Large intestine (tissue), 3 donors: ENCODE measurements at regions not wholly inside any gene's neighbourhood (a gene's known extent, or its start where the extent isn't known, plus 50 kb on each side); places are given as distances from the start of the nearest gene placed in this dataset.
"Not testable (repeated sequence)": the region's sequence is repeated elsewhere in the genome, so short reads cannot be mapped to it uniquely, and the experiment has no call there.

Experiments used
- DNase-seq, 2 donors: peaks; one replicate each; pipeline versions ENCODE4 v3.0.0 to v3.0.0-alpha.2; 2013
- H3K27ac ChIP-seq: one replicate; pipeline ENCODE4 v1.5.1; 2013; ENCODE audit warnings: low read length
- H3K27me3 ChIP-seq: 2 replicates; pipeline ENCODE4 v1.6.1; 2013; ENCODE audit warnings: low read length; ENCODE audit not compliant: control insufficient read depth, insufficient read depth
- H3K36me3 ChIP-seq: 2 replicates; pipeline ENCODE4 v1.6.1; 2013; ENCODE audit warnings: low read length; ENCODE audit not compliant: control insufficient read depth, insufficient read depth
- H3K4me1 ChIP-seq: one replicate; pipeline ENCODE4 v1.6.1; 2013; ENCODE audit warnings: low read length; ENCODE audit not compliant: control insufficient read depth, insufficient read depth
- H3K4me3 ChIP-seq: one replicate; pipeline ENCODE4 v1.5.1; 2013; ENCODE audit warnings: low read length
- H3K9me3 ChIP-seq: one replicate; pipeline ENCODE4 v1.6.1; 2013; ENCODE audit warnings: mild to moderate bottlenecking, low read depth, low read length, moderate library complexity; ENCODE audit not compliant: control insufficient read depth
- WGBS: methylation state at CpG from one replicate; pipeline ENCODE4 v1.1.5; 2013; ENCODE audit warnings: low lambda C conversion rate; ENCODE audit not compliant: insufficient coverage; 5-methylcytosine and 5-hydroxymethylcytosine counted together

- Histone ChIP-seq H3K4me1 (no peaks in the 10 kb centered on the region), H3K27me3 (no peaks in the 10 kb centered on the region), H3K4me3 (no peak overlapping the region), H3K9me3 (no peaks in the 10 kb centered on the region), H3K27ac (no peak overlapping the region), H3K36me3 (no peaks in the 10 kb centered on the region)
- WGBS: no CpG with 5 or more reads among the region's 1 CpG
- no peak for DNase-seq
Measured at GRCh38 chr14:38947343-38947742, 155.7 kb downstream of the SEC23A start.

DNA sequence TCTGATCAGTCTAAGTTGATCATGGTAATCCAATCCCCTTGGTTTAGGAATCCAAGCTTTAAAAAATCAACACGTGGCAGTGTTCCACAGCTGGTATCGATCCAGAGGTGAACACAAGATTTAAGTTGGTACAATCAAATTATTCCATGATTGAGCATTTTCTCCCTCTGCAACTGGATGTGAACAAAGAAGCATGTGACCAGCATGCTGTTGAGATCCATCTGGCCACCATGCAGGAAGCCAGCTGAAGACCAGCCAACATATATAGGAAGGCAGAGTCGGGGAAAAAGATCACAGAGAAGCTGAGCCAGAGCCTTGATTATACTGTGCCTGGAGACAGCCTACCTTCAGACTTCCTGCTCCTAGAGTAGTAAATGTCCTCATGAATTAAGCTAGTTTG lies 158.3 kb downstream of the SEC23A start:
- Histone ChIP-seq H3K36me3 (no peaks in the 10 kb centered on the region), H3K4me3 (no peak overlapping the region), H3K27ac (no peak overlapping the region), H3K9me3 (no peaks in the 10 kb centered on the region), H3K27me3 (no peaks in the 10 kb centered on the region), H3K4me1 (no peaks in the 10 kb centered on the region)
- DNase-seq: no peak
- no CpG with 5 or more reads among the region's 3 CpGs for WGBS

DNA sequence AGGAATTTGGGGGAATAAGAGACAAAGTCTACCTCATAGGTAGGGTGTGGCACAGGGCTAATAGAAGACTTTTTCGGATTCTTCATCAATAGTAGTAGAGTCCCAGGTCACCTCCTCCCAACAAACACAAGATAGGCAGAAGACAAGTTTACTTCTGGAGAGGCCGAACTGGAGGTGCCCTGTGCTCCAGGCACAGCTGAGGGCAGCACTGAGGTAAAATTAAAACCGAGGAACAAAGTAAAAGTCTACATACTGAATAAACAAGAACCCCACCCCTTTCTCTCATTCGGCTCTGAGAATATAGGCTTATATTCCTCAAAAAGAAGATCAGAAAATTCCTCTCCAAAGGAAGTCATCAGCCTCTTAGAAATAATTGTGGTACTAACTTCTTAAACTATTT lies 161.5 kb downstream of the SEC23A start:
- 100% methylated on average over 1 of the region's 4 CpGs for WGBS
- Histone ChIP-seq H3K9me3 (no peaks in the 10 kb centered on the region), H3K4me3 (no peak overlapping the region), H3K36me3 (no peaks in the 10 kb centered on the region), H3K27me3 (no peaks in the 10 kb centered on the region), H3K4me1 (no peaks in the 10 kb centered on the region), H3K27ac (no peak overlapping the region)
- no peak for DNase-seq

DNA sequence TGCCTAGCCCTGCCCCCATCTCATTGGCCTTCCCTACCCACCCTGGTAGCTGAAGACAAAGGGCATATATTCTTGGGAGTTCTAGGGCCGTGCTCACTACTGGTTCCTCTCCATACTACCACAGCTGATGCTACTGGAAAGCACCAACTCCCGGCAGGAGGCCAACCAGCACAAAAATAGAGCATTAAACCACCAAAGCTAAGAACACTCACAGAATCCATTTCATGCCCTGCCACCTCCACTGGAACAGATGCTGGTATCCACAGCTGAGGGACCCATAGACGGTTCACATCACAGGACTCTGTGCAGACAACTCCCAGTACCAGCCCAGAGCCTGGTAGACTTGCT lies 170.4 kb downstream of the SEC23A start:
- not testable (repeated sequence) for H3K27ac ChIP-seq, DNase-seq, H3K4me1 ChIP-seq, H3K36me3 ChIP-seq, H3K4me3 ChIP-seq, H3K9me3 ChIP-seq, H3K27me3 ChIP-seq
- WGBS: no CpG with 5 or more reads among the region's 3 CpGs

- H3K9me3 ChIP-seq: no peaks in the 10 kb centered on the region
- H3K4me1 ChIP-seq: no peaks in the 10 kb centered on the region
- no peak overlapping the region for H3K4me3 ChIP-seq
- H3K27ac ChIP-seq: no peak overlapping the region
- DNase-seq: peak in 1 of 2 donors; percentile 8
- no peaks in the 10 kb centered on the region for H3K27me3 ChIP-seq
- H3K36me3 ChIP-seq: no peaks in the 10 kb centered on the region
- no CpG with 5 or more reads among the region's 11 CpGs for WGBS
Measured at GRCh38 chr14:38931969-38932652, 170.9 kb downstream of the SEC23A start.

DNA sequence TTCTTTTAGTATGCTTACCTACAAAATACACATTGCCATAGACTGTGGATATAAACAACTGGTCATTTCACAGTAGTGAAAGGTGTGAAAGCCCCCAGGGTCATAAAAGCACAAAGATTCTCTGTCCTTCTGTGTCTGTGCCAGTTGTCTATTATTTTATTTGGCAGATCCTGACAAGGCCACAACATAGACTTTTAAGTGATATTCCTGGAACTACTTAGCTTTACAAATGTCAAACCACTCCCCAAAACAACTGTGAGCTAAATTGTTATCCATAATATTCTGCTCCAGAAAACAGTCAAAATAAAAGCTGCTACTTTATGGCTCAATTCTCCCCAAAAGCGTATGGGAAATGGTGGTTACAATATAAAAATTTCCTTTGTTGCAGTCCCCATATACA lies 172.1 kb downstream of the SEC23A start:
- no peak overlapping the region for H3K27ac ChIP-seq
- no peaks in the 10 kb centered on the region for H3K9me3 ChIP-seq
- no peak overlapping the region for H3K4me3 ChIP-seq
- H3K4me1 ChIP-seq: no peaks in the 10 kb centered on the region
- DNase-seq: no peak
- H3K36me3 ChIP-seq: no peaks in the 10 kb centered on the region
- H3K27me3 ChIP-seq: no peaks in the 10 kb centered on the region
- WGBS: no CpG with 5 or more reads among the region's 1 CpG

GRCh38 chr14:38930022-38930421 lies 173.0 kb downstream of the SEC23A start:
- 100% methylated on average over 1 of the region's 3 CpGs for WGBS
- DNase-seq: no peak
- no peak overlapping the region for H3K4me3 ChIP-seq
- H3K36me3 ChIP-seq: no peaks in the 10 kb centered on the region
- no peaks in the 10 kb centered on the region for H3K4me1 ChIP-seq
- H3K27me3 ChIP-seq: no peaks in the 10 kb centered on the region
- H3K27ac ChIP-seq: no peak overlapping the region
- no peaks in the 10 kb centered on the region for H3K9me3 ChIP-seq

GRCh38 chr14:38929416-38929815 lies 173.6 kb downstream of the SEC23A start:
- H3K36me3 ChIP-seq: no peaks in the 10 kb centered on the region
- no peak overlapping the region for H3K4me3 ChIP-seq
- H3K4me1 ChIP-seq: no peaks in the 10 kb centered on the region
- no peak overlapping the region for H3K27ac ChIP-seq
- no peaks in the 10 kb centered on the region for H3K27me3 ChIP-seq
- H3K9me3 ChIP-seq: no peaks in the 10 kb centered on the region
- no peak for DNase-seq

DNA sequence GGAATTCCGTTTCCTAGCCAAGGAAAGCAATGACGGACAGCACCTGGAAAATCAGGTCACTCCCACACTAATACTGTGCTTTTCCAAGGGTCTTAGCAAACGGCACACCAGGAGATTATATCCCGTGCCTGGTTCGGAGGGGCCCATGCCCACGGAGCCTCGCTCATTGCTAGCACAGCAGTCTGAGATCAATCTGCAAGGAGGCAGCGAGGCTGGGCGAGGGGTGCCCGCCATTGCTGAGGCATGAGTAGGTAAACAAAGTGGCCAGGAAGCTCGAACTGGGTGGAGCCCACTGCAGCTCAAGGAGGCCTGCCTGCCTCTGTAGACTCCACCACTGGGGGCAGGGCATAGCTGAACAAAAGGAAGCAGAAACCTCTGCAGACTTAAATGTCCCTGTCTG lies 181.1 kb downstream of the SEC23A start:
- not testable (repeated sequence) for H3K4me3 ChIP-seq, DNase-seq
- no CpG with 5 or more reads among the region's 11 CpGs for WGBS

DNA sequence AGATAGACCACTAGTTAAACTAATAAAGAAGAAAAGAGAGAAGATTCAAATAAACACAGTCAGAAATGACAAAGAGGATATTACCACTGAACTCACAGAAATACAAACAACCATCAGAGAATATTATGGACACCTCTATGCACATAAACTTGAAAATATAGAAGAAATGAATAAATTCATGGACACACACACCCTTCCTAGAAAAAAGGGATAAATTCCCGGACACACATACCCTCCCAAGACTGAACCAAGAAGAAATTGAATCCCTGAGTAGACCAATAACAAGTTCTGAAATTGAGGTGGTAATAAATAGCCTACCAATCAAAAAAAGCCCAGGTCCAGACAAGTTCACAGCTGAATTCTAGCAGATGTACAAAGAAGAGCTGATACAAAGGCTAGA lies 187.9 kb downstream of the SEC23A start:
- Histone ChIP-seq H3K36me3 (no peaks in the 10 kb centered on the region), H3K9me3 (no peaks in the 10 kb centered on the region), H3K4me1 (no peaks in the 10 kb centered on the region), H3K27me3 (no peaks in the 10 kb centered on the region), H3K4me3 (no peak overlapping the region), H3K27ac (no peak overlapping the region)
- 100% methylated on average over 1 of the region's 1 CpG for WGBS
- no peak for DNase-seq

More for the DNA sequence above, 181.1 kb downstream of the SEC23A start:
- H3K36me3 ChIP-seq, H3K4me1 ChIP-seq, H3K9me3 ChIP-seq, H3K27me3 ChIP-seq, H3K27ac ChIP-seq: not testable (repeated sequence)

DNA sequence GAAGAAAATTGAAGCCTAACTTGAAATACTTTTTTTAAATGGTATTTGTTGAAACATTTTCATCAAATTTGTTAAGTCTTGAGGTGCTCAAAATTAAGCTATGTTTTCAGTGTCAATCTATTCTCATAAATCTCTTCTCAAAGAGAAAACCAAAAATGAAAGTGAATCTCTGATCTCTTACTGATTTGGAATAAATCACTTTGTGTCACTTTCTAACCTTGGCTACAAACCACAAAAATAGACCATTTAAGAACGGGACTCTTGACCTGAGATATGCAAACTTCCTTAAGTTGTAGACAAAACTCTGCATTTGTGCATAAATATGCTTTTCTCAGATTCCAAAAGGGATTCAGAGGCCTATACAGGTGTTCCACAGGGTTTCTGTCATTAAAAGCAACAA lies 192.9 kb downstream of the SEC23A start:
- WGBS: 20% methylated on average over 1 of the region's 1 CpG
- Histone ChIP-seq H3K27ac (no peak overlapping the region), H3K36me3 (no peaks in the 10 kb centered on the region), H3K4me1 (no peaks in the 10 kb centered on the region), H3K27me3 (no peaks in the 10 kb centered on the region), H3K4me3 (no peak overlapping the region), H3K9me3 (no peaks in the 10 kb centered on the region)
- DNase-seq: no peak
